ENCODE measurements at regions not wholly inside any gene's neighbourhood (a gene's known extent, or its start where the extent isn't known, plus 50 kb on each side); places are given as distances from the start of the nearest gene placed in this dataset.

DNA sequence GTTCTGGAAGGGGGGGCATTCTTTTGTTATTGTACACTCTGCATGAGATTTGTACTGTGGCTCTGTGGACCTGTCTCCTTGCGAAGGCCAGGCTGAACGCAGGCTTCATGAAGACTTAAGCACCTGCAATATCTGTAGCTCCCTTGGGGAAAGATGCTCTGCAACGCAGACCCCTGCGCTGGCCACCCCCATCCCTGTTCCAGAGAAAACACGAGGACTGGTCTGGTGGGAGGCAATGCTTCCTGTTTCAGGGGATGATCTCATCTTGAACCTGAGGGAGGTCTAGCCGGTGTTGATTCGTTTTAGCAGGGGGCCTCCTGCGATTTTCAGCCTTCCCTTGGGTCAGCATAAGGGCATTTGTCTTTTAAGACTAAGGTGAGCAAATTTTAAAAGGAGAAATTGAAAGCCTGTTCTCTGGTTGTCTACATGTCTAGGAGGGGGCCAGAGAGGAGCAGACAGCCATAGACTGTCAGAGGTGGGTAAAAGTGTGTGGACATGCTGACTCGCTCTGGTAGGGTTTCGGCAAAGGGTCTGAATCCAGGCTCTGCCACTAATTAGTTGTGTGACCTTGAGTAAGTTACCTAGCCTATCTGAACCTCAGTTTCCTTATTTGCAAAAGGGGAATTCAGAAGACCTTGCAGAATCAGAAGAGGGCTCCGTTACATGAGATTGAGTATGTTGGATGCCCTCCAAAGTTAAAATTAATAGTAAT lies 80.9 kb upstream of the RASGRF1 start:
- Mint-ChIP-seq H3K27ac (no peak overlapping the region), H3K4me1 (peaks cover 4% of the 10 kb centered on the region), H3K9me3 (no peaks in the 10 kb centered on the region), H3K36me3 (no peaks in the 10 kb centered on the region), H3K4me3 (no peak overlapping the region)
- ATAC-seq (no peak), DNase-seq (ENCODE audit: low spot score in 2 of 2) (no peak)

DNA sequence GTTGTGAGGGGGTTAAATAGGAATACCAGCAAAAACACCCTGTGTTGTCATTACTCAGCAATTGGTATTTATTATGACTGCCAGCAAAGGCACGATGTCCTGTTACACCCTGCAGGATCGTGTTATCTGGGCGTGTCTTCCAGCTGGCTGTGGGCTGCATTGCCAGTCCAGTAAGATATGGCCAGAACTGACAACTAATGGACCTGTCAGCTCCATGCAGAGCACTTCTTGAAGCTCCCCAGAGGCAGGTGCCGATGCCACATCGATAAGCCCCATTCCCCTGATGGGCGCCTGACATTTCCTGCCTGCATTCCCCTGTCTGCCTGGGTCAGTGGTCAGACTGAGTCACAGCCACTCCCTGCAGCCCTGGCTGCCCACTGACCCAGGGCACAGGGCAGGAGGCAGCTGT lies 79.7 kb upstream of the RASGRF1 start:
- H3K27ac Mint-ChIP-seq: no peak overlapping the region
- ATAC-seq (no peak), DNase-seq (ENCODE audit: low spot score in 2 of 2) (no peak)
- no peaks in the 10 kb centered on the region for H3K36me3 Mint-ChIP-seq
- H3K4me3 Mint-ChIP-seq: no peak overlapping the region
- H3K4me1 Mint-ChIP-seq: peaks cover 4% of the 10 kb centered on the region
- no peaks in the 10 kb centered on the region for H3K9me3 Mint-ChIP-seq

DNA sequence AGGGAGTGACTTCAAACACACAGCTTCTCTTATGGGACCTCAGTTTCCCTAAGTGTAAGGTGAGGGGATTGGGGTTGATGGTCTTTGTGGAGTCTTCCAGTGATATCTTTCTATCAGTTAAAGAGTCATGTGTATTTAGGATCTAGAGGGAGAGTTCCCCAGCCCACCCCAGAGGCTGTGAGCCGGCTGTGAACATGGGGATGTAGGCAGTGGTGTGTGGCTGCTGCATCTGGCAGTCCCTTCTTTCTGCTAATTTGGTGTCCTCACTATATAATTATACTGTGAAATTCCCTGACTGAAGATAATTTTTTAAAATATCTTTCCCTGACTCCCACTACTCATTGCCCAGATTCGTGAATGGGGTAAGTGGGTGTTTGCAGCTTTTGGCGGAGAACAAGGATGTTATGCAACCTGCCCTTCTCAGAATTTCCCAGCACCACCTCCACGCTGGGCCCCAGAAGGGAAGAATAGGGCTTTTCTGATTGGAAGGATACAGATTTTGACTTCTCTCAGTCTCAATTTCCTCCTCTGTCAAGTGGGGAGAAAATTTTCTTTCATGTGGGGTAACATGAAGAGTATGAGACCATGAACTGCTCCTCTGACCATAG lies 79.0 kb upstream of the RASGRF1 start:
- H3K27ac Mint-ChIP-seq: no peak overlapping the region
- ATAC-seq (no peak), DNase-seq (ENCODE audit: low spot score in 2 of 2) (no peak)
- no peaks in the 10 kb centered on the region for H3K36me3 Mint-ChIP-seq
- no peak overlapping the region for H3K4me3 Mint-ChIP-seq
- H3K4me1 Mint-ChIP-seq: peaks cover 4% of the 10 kb centered on the region
- H3K9me3 Mint-ChIP-seq: no peaks in the 10 kb centered on the region

DNA sequence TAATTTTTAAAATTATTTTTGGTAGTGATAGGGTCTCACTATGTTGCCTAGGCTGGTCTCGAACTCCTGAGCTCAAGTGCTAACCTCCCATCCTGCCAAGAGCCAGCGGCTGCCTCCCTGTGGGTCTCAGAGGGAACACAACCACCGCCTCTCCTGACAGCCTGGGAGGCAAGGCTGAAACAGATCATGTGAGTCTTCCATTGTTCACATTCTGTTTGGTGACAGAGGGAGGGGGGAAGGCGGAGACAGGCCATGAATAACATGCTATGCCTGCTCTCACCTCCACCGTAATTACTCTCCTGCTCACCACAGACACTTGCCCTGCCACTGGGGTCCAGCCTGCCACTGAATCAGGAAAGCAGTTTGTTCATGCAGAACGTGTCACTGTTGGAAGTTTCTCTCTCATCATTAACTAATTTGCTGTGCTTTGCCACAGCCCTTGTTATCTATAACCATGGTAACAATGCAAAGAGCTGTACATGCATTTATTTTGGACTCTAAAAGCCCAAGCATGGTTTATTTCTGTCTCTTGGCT lies 78.4 kb upstream of the RASGRF1 start:
- no peaks in the 10 kb centered on the region for H3K9me3 Mint-ChIP-seq
- H3K36me3 Mint-ChIP-seq: no peaks in the 10 kb centered on the region
- H3K4me1 Mint-ChIP-seq: peaks cover 4% of the 10 kb centered on the region
- no peak overlapping the region for H3K4me3 Mint-ChIP-seq
- DNase-seq (ENCODE audit: low spot score in 2 of 2): no peak
- no peak for ATAC-seq
- no peak overlapping the region for H3K27ac Mint-ChIP-seq

DNA sequence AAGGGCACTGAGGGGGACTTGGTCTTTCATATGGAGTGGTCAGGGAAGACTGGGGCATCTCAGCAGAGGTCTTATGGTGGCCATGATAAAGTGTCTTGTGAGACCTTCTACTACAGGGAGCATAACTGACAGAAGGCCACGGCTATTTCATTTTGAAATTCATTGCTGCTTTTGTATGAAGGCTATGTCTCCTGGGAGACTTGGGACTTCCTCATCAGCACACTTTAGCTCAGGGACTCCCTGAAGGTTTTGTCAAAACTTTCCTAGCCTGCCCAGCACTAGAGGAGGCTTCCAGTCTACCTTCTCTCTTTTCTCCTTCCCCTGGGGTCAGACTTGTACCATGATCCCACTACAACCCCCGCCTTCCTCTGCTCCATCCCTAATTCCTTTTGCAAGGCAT lies 77.2 kb upstream of the RASGRF1 start:
- H3K9me3 Mint-ChIP-seq: no peaks in the 10 kb centered on the region
- H3K27ac Mint-ChIP-seq: no peak overlapping the region
- H3K36me3 Mint-ChIP-seq: no peaks in the 10 kb centered on the region
- no peak for DNase-seq (ENCODE audit: low spot score in 2 of 2)
- H3K4me1 Mint-ChIP-seq: peaks cover 4% of the 10 kb centered on the region
- no peak overlapping the region for H3K4me3 Mint-ChIP-seq
- ATAC-seq: no peak

DNA sequence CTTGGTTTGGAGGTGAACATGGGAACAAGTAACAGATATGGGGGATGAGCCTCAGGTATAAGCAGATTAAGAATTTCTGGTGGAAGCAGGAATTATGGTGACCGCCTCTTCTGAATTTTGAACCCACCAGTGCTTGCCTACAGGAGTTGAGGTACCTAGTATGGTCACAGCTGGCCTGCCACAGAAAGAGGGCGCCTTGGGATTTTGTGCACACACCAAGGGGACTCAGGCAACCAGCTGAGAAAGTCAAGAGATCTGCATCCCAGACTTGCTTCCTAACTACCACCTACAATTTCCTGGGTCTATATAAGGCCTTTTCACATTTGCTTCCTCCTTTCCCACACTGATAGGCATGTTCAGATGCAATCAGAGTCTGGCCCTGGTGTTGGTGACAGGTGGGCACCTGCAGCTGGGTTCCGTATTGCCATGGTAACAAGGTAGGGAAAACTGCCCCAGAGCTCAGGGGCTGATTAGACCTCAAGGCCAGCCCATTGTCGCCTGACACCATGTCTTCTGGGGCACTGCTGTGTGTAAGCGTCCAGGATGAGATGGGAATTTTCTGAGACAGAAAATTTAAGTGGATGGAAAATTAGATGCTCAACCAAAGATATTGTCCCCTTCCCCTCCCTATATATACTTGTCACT lies 75.9 kb upstream of the RASGRF1 start:
- no peak overlapping the region for H3K27ac Mint-ChIP-seq
- H3K4me1 Mint-ChIP-seq: no peaks in the 10 kb centered on the region

DNA sequence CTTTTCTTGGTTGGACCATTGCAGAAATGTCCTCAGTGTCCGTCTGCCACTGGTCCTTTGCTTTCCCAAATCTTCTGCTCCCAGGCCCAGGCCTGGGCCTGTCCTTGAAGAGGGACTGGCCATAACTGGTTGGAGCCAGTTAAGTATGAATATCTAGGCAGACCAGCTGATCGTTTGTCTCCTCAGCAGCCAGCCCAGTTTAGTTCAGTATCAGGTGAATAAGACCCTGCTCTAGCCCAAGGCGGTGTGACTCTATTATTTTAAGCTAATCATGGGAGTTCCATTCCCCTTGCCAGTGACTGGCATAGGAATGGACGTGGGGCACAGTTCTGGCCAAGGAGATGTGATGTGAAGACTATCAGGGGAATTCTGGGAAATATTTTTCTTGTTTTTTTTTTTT lies 73.9 kb upstream of the RASGRF1 start:
- Mint-ChIP-seq H3K27ac (no peak overlapping the region), H3K36me3 (no peaks in the 10 kb centered on the region), H3K9me3 (no peaks in the 10 kb centered on the region), H3K4me1 (no peaks in the 10 kb centered on the region), H3K4me3 (no peak overlapping the region)
- no peak for ATAC-seq
- no peak for DNase-seq (ENCODE audit: low spot score in 2 of 2)

More for the DNA sequence above, 75.9 kb upstream of the RASGRF1 start:
- ATAC-seq (no peak), DNase-seq (ENCODE audit: low spot score in 2 of 2) (no peak)
- no peaks in the 10 kb centered on the region for H3K36me3 Mint-ChIP-seq
- H3K9me3 Mint-ChIP-seq: no peaks in the 10 kb centered on the region
- no peak overlapping the region for H3K4me3 Mint-ChIP-seq

DNA sequence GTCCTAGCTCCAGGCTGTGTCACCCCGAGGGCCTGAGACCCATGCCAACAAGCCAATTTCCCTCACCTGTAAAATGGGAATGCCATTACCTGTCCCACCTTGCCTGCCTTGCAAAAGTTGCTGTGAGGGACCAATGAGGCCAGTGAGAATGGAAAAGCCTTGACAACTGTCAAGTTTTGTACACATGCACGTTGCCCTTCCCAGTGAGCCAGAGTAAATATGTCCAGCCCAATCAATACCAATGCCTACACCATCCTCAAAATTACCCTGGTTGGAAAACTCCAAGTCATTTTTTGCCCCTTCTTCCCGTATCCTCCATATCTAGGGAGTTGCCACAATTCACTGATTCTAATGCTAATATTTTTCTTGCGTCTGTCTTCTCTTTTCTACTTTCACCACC lies 73.5 kb upstream of the RASGRF1 start:
- Mint-ChIP-seq H3K4me3 (no peak overlapping the region), H3K36me3 (no peaks in the 10 kb centered on the region), H3K9me3 (no peaks in the 10 kb centered on the region), H3K27ac (no peak overlapping the region), H3K4me1 (no peaks in the 10 kb centered on the region)
- ATAC-seq (no peak), DNase-seq (ENCODE audit: low spot score in 2 of 2) (no peak)

DNA sequence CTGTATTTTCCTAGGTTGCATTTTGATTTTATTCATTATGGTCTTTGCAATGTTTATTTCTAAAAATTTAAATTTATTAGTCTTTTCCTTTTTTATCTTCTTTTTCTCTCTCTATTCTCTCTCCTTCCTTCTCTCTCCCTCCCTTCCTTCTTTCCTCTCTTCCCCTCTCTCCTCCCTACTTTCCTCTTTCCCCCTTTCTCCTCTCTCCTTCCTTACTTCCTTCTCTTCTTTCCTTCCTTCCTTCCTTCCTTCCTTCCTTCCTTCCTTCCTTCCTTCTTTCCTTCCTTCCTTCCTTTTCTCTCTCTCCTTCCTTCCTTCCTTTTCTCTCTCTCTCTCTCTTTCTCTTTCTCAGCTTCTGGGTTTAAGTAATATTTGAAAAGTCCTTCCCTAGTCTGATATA lies 72.8 kb upstream of the RASGRF1 start:
- ATAC-seq: no peak
- no peak overlapping the region for H3K4me3 Mint-ChIP-seq
- DNase-seq (ENCODE audit: low spot score in 2 of 2): no peak
- no peaks in the 10 kb centered on the region for H3K9me3 Mint-ChIP-seq
- H3K27ac Mint-ChIP-seq: no peak overlapping the region
- no peaks in the 10 kb centered on the region for H3K4me1 Mint-ChIP-seq
- H3K36me3 Mint-ChIP-seq: no peaks in the 10 kb centered on the region

DNA sequence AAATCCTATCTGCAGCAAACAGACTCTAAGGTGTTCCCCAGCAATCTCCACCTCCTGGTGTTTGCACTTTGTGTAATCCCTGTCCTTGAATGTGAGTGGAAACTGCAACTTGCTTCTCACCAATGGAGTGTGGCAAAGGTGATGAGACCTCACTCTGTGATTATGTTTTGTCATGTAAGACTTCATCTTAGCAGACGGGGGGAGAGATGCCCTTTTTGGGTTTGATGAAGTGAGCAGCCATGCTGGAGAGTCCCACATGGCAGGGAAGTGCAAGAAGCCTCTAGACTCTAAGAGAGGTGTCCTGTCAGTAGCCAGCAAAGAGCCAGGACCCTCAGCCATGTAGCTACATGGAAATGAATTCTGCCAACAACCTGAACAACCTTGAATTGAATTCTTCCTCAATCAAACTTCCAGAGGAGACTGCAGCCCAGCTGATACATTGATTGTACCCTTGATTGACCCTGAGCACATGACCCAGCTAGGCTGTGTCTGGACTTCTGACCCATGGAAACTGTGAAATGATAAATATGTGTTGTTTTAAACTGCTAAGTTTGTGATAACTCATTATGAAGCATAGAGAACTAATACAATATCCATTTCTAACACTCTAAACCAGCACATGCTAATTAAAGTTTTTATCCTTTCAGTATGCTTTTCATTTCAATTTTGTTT lies 71.4 kb upstream of the RASGRF1 start:
- Mint-ChIP-seq H3K36me3 (no peaks in the 10 kb centered on the region), H3K27ac (no peak overlapping the region), H3K9me3 (no peaks in the 10 kb centered on the region), H3K4me3 (no peak overlapping the region), H3K4me1 (no peaks in the 10 kb centered on the region)
- no peak for ATAC-seq
- DNase-seq (ENCODE audit: low spot score in 2 of 2): no peak

DNA sequence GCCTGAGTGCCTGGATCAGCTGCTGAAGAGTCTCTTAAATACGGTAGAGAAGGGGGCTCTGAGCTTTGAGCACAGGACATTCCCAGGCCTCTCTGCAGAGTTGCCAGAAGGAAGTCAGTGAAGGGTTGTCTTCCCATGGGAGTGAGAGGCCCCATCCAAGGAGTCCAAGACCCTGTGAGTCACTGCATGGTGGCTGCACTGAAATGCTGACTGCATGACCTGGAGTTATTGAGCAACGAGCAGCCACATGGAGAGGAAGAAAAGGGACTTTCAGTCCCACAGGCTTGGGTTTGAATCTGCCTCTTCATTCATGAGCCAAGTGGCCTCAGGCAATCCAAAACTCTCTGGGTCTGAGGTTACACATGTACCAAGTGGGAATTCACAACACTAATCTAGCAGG lies 69.6 kb upstream of the RASGRF1 start:
- Mint-ChIP-seq H3K36me3 (no peaks in the 10 kb centered on the region), H3K27ac (no peak overlapping the region), H3K4me3 (no peak overlapping the region), H3K4me1 (no peaks in the 10 kb centered on the region), H3K9me3 (no peaks in the 10 kb centered on the region)
- no peak for DNase-seq (ENCODE audit: low spot score in 2 of 2)
- ATAC-seq: no peak

DNA sequence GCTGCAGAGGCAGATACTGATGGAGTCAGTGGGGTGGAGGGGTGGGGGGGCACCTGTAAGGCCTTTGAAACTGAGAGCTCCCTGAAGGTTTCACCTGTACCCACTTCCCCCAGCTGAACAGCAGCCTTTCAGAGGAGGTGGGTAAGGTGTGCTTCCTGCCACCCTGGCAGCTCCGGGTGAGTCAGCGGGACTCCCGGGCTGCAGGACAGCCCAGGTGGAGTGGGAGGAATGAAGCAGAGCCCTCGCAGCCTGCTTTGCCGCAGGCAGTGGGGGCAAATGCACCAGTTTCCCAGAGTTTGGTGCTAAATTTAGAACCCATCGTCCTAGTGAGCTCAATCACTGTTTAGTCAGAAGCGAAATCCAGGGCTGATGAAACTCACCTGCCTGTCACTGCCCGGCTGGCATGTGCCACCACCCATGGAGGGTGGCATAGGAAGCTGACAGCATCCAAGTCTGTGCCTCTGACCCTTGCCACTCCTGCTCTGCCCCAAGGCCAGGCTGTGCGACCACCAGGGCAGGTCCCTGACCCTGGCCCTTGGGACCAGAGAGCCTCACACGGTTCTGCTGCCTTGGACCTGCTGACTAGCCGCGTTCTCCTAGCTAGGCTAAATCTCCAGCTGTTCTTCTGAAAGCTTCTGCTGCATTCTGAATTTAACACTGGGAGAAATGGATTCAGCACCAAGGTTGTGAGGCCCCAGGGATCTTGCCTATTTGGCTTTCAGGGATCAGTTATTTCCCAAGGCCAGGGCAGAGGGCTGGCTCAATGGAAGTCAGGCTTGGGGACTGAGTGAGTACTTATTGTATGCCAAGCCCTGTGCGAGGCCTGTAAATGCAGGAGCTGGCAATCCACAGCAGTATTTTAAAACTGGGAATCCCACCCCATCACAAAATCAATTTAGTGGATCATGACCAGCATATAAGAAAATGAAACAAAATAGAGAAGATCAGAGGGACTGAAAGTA lies 67.3 kb upstream of the RASGRF1 start:
- Mint-ChIP-seq H3K9me3 (no peaks in the 10 kb centered on the region), H3K36me3 (no peaks in the 10 kb centered on the region), H3K4me1 (no peaks in the 10 kb centered on the region), H3K27ac (no peak overlapping the region), H3K4me3 (no peak overlapping the region)
- DNase-seq (ENCODE audit: low spot score in 2 of 2) (no peak), ATAC-seq (peak; percentile 17)

DNA sequence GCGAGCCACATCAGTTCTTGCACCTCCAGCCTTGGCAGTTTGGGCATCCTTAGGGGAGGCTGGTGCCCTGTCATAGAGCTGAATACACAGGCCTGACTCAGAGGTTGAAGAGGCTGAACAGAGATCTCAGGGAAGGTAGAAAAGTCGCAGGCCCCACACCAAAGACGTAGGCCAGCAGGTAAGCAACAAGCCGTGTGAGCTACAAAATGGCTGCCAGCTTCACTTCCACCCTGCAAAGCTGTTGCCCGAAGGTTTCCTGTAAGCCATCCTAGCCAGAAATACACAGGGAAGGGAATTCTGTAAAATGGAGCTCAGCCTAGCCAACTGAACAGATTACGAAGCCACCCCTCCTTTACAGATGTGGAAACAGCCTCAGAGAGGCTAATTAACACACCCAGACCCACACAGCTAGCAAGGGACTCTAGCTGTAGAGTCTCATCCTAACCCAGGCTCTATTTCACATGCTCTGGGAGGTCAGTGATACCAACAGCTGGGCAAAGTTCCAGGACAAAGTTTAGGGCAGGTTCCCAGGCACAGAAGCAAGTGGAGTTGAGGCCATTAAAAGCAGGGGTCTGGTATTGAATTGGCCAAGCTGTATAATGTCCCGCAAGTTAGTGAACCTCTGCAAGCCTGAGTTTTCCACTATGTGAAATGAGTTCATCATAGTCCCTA lies 66.3 kb upstream of the RASGRF1 start:
- ATAC-seq (no peak), DNase-seq (ENCODE audit: low spot score in 2 of 2) (no peak)
- Mint-ChIP-seq H3K4me1 (no peaks in the 10 kb centered on the region), H3K36me3 (no peaks in the 10 kb centered on the region), H3K27ac (no peak overlapping the region), H3K4me3 (no peak overlapping the region), H3K9me3 (no peaks in the 10 kb centered on the region)

DNA sequence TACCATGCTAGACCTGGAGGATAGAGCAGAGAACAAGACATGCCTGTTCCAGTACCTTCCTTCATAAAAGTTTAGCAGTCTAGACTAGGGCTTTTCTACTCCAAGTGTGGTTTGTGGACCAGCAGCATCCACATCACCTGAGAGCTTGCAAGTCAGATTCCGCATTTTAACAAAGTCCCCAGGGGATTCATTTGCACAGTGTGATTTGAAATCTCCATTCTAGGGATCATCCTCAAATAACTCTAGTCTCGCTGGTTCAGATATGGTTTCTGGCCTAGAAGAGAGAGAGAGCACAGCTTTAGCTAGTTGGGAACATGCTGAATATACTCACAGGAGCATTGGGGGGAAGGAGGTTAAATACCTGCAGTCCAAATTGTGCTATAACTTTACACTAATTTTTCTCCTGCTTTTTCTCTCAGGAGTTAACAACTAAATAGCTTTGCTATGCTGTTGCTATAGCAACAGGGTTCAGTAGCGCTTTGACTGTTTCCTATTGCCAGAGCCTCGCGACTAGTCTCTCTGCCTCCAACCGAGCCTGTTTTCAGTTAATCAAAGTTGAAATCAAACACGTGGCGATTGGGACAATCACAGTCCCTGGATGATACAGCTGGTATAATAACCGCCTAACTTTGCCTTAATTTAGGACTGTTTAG lies 64.0 kb upstream of the RASGRF1 start:
- Mint-ChIP-seq H3K36me3 (no peaks in the 10 kb centered on the region), H3K9me3 (no peaks in the 10 kb centered on the region), H3K27ac (no peak overlapping the region), H3K4me3 (no peak overlapping the region), H3K4me1 (no peaks in the 10 kb centered on the region)
- DNase-seq (ENCODE audit: low spot score in 2 of 2): no peak
- no peak for ATAC-seq

Measured in stimulated activated effector memory CD8-positive, alpha-beta T cell treated with anti-CD3 and anti-CD28 coated beads, Interleukin-12 subunit alpha, Interleukin-12 subunit beta, amount 100 ng/mL, for 72 hours (primary cell).